OCI-LY1 (cell line): ENCODE measurements at regions not wholly inside any gene's neighbourhood (a gene's known extent, or its start where the extent isn't known, plus 50 kb on each side); places are given as distances from the start of the nearest gene placed in this dataset.

Experiments
- CTCF ChIP-seq: fragments of 200-600 bp; sonication (generic), shearing (Covaris generic); IDR thresholded peaks from 2 replicates; pipeline ENCODE4 v1.5.1; 2017; ENCODE audit warnings: mild to moderate bottlenecking, antibody characterized with exemption, low read length, moderate library complexity, mixed read lengths
- EZH2 ChIP-seq: fragments of 200-600 bp; sonication (generic), shearing (Covaris generic); IDR thresholded peaks from 2 replicates; pipeline ENCODE4 v1.8.0; 2017; ENCODE audit warnings: borderline replicate concordance, mixed run types, mild to moderate bottlenecking, antibody characterized with exemption, low read length, moderate library complexity, mixed read lengths

- no peak for TF ChIP-seq CTCF
- no peak for TF ChIP-seq EZH2
Measured at GRCh38 chr18:53785811-53786210, 438.7 kb downstream of the MBD2 start.
